Fibroblast of lung (primary cell): ENCODE measurements at regions not wholly inside any gene's neighbourhood (a gene's known extent, or its start where the extent isn't known, plus 50 kb on each side); places are given as distances from the start of the nearest gene placed in this dataset.

Experiments
- EZH2 ChIP-seq: IDR thresholded peaks from 2 replicates; pipeline ENCODE4 v1.5.1; 2012; ENCODE audit warnings: low read length, control low read depth, mild to moderate bottlenecking; ENCODE audit errors: missing control alignments
- TF ChIP-seq, protein P1 (sequence below), 2 donors: IDR thresholded peaks in 1 of 2; conservative IDR thresholded peaks in 1 of 2; 1 replicate in 1 of 2; 2 replicates in 1 of 2; pipeline ENCODE4 v1.5.1; 2011 to 2012; ENCODE audit warnings: low read length in 2 of 2, control low read depth in 1 of 2, inconsistent platforms in 1 of 2, low read depth in 1 of 2, mild to moderate bottlenecking in 1 of 2

DNA sequence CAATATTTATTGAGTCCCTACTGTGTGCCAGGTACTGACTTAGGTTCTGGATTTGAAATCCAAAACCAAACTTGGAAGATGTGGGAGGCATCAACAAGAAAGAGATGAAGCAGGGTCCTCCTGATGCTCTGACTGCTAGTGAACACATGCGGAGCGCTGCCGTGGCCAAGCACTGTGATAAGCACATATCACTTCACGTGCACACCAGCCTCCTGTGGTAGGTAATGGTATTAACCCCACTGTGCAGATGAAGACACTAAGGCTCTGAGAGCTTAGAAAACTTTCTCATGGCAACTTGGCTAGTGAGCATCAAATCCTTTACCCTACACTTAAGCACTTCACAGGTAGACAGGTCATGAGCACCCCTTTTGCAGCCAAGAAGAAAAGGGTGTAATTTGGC, 216.1 kb downstream of the HAUS1 start:
- TF ChIP-seq, protein P1, sequence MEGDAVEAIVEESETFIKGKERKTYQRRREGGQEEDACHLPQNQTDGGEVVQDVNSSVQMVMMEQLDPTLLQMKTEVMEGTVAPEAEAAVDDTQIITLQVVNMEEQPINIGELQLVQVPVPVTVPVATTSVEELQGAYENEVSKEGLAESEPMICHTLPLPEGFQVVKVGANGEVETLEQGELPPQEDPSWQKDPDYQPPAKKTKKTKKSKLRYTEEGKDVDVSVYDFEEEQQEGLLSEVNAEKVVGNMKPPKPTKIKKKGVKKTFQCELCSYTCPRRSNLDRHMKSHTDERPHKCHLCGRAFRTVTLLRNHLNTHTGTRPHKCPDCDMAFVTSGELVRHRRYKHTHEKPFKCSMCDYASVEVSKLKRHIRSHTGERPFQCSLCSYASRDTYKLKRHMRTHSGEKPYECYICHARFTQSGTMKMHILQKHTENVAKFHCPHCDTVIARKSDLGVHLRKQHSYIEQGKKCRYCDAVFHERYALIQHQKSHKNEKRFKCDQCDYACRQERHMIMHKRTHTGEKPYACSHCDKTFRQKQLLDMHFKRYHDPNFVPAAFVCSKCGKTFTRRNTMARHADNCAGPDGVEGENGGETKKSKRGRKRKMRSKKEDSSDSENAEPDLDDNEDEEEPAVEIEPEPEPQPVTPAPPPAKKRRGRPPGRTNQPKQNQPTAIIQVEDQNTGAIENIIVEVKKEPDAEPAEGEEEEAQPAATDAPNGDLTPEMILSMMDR (conservative IDR thresholded peaks at IDR 0.05 in 1 of 2, IDR thresholded peaks at IDR 0.05 in 1 of 2; ENCODE audit: low read depth in 1 of 2, low read length in 2 of 2): no peak
- TF ChIP-seq EZH2: no peak
